GM23338 (cell line): ENCODE measurements at regions not wholly inside any gene's neighbourhood (a gene's known extent, or its start where the extent isn't known, plus 50 kb on each side); places are given as distances from the start of the nearest gene placed in this dataset.

Experiments used
- ATAC-seq: fragments of 200-7000 bp; cut with Tn5 transposase; 3 replicates; pipeline ENCODE4 v1.9.1; 2020
- DNase-seq: peaks from one replicate; pipeline ENCODE4 v3.0.0-alpha.2; 2015; ENCODE audit warnings: low spot score
- H2AFZ ChIP-seq: fragments of 200-600 bp; sonication (generic); 2 replicates; pipeline ENCODE4 v1.8.0; 2016; ENCODE audit warnings: antibody characterized with exemption, mild to moderate bottlenecking, moderate library complexity
- H3F3A ChIP-seq: fragments of 200-600 bp; sonication (generic); replicated peaks from 2 replicates; pipeline ENCODE4 v1.8.0; 2017; ENCODE audit warnings: antibody characterized with exemption, mixed run types, low read depth
- H3K27ac ChIP-seq: fragments of 200-600 bp; sonication (generic); 2 replicates; pipeline ENCODE4 v1.6.1; 2016; ENCODE audit warnings: low read depth
- H3K27me3 ChIP-seq: fragments of 200-600 bp; sonication (generic); 2 replicates; pipeline ENCODE4 v1.8.0; 2016; ENCODE audit warnings: mild to moderate bottlenecking, mixed run types, moderate library complexity; ENCODE audit not compliant: insufficient read depth
- H3K36me3 ChIP-seq: fragments of 200-600 bp; sonication (generic); 2 replicates; pipeline ENCODE4 v1.8.0; 2016; ENCODE audit warnings: mild to moderate bottlenecking; ENCODE audit not compliant: insufficient read depth
- H3K4me1 ChIP-seq: fragments of 200-600 bp; sonication (generic); 2 replicates; pipeline ENCODE4 v1.8.0; 2016; ENCODE audit warnings: mild to moderate bottlenecking, moderate library complexity; ENCODE audit not compliant: insufficient read depth
- H3K4me2 ChIP-seq: fragments of 200-600 bp; sonication (generic); 2 replicates; pipeline ENCODE4 v1.7.1; 2017; ENCODE audit warnings: mixed run types
- H3K4me3 ChIP-seq: fragments of 200-600 bp; sonication (generic); 2 replicates; pipeline ENCODE4 v1.6.1; 2016; ENCODE audit warnings: mixed run types
- H3K79me2 ChIP-seq: fragments of 200-600 bp; sonication (generic); replicated peaks from 2 replicates; pipeline ENCODE4 v1.8.0; 2017; ENCODE audit warnings: mild to moderate bottlenecking; ENCODE audit not compliant: insufficient read depth
- H3K9me2 ChIP-seq: fragments of 200-600 bp; sonication (generic); 2 replicates; pipeline ENCODE4 v1.8.0; 2017; ENCODE audit not compliant: insufficient read depth
- H4K20me1 ChIP-seq: fragments of 200-600 bp; sonication (generic); replicated peaks from 2 replicates; pipeline ENCODE4 v1.8.0; 2017; ENCODE audit warnings: mild to moderate bottlenecking; ENCODE audit not compliant: insufficient read depth
- H3K27ac Mint-ChIP-seq: 2 replicates; pipeline ENCODE4 v1.8.0; 2020; ENCODE audit warnings: inconsistent platforms, mild to moderate bottlenecking, moderate library complexity, mixed read lengths
- H3K27me3 Mint-ChIP-seq: 3 replicates; pipeline ENCODE4 v1.8.0; 2022; ENCODE audit warnings: low read depth, mild to moderate bottlenecking, moderate library complexity, mixed read lengths, inconsistent platforms; ENCODE audit not compliant: insufficient read depth, poor library complexity
- H3K36me3 Mint-ChIP-seq: 3 replicates; pipeline ENCODE4 v1.8.0; 2021; ENCODE audit warnings: low read depth, mild to moderate bottlenecking, inconsistent platforms, moderate library complexity, mixed read lengths
- H3K4me1 Mint-ChIP-seq: 3 replicates; pipeline ENCODE4 v1.8.0; 2020; ENCODE audit warnings: mild to moderate bottlenecking, inconsistent platforms, mixed read lengths
- H3K4me3 Mint-ChIP-seq: 3 replicates; pipeline ENCODE4 v1.8.0; 2021; ENCODE audit warnings: moderate library complexity, mild to moderate bottlenecking, inconsistent platforms, mixed read lengths
- H3K9me3 Mint-ChIP-seq: 3 replicates; pipeline ENCODE4 v1.8.0; 2020; ENCODE audit warnings: moderate library complexity, mild to moderate bottlenecking, inconsistent platforms, mixed read lengths
- EZH2 ChIP-seq: fragments of 200-600 bp; sonication (generic); IDR thresholded peaks from one replicate; pipeline ENCODE4 v1.8.0; 2017; ENCODE audit warnings: antibody characterized with exemption, mild to moderate bottlenecking, low read depth; ENCODE audit not compliant: unreplicated experiment
- EZH2phosphoT487 ChIP-seq: fragments of 200-600 bp; sonication (generic); IDR thresholded peaks from one replicate; pipeline ENCODE4 v1.8.1; 2018; ENCODE audit warnings: antibody characterized with exemption; ENCODE audit not compliant: unreplicated experiment
- JUNB ChIP-seq: IDR thresholded peaks from one replicate; pipeline ENCODE4 v1.6.1; 2016; ENCODE audit warnings: antibody characterized with exemption; ENCODE audit not compliant: unreplicated experiment
- NANOG ChIP-seq: IDR thresholded peaks from 2 replicates; pipeline ENCODE4 v1.6.1; 2016; ENCODE audit warnings: antibody characterized with exemption, borderline replicate concordance
- POLR2AphosphoS5 ChIP-seq: IDR thresholded peaks from 2 replicates; pipeline ENCODE4 v1.6.1; 2016; ENCODE audit warnings: antibody characterized with exemption, low read depth
- REST ChIP-seq: IDR thresholded peaks from one replicate; pipeline ENCODE4 v1.6.1; 2018; ENCODE audit warnings: antibody characterized with exemption; ENCODE audit not compliant: unreplicated experiment
- ZNF114 ChIP-seq: fragments of 250-450 bp; sonication (Bioruptor Pico); IDR thresholded peaks from 2 replicates; pipeline ENCODE4 v1.5.0; 2020; ENCODE audit warnings: mild to moderate bottlenecking, moderate library complexity
- ZNF331 ChIP-seq: fragments of 250-450 bp; sonication (Bioruptor Pico); IDR thresholded peaks from 2 replicates; pipeline ENCODE4 v1.5.0; 2020; ENCODE audit warnings: low read depth, mild to moderate bottlenecking, moderate library complexity
- ZNF462 ChIP-seq: fragments of 250-450 bp; sonication (Bioruptor Pico); IDR thresholded peaks from 2 replicates; pipeline ENCODE4 v1.5.0; 2020; ENCODE audit warnings: mild to moderate bottlenecking, moderate library complexity
- TF ChIP-seq, protein P1 (sequence below): IDR thresholded peaks from 2 replicates; pipeline ENCODE4 v1.6.1; 2016; ENCODE audit warnings: antibody characterized with exemption
- TF ChIP-seq, protein P2 (sequence below), 2 experiments: fragments of 200-600 bp in 1 of 2; sonication (generic) in 1 of 2; conservative IDR thresholded peaks; 2 replicates each; pipeline versions ENCODE4 v1.5.1 to v1.6.1; 2016 to 2017; ENCODE audit warnings: antibody characterized with exemption in 2 of 2, low read depth in 2 of 2, mild to moderate bottlenecking in 2 of 2, moderate library complexity in 1 of 2

- TF ChIP-seq REST = no peak
- no peak for TF ChIP-seq POLR2AphosphoS5
- TF ChIP-seq ZNF331 (CRISPR knock-in tag) = no peak
- no peak for TF ChIP-seq NANOG
- TF ChIP-seq EZH2 = no peak
- no peak for TF ChIP-seq ZNF114 (CRISPR knock-in tag)
- TF ChIP-seq, protein P1, sequence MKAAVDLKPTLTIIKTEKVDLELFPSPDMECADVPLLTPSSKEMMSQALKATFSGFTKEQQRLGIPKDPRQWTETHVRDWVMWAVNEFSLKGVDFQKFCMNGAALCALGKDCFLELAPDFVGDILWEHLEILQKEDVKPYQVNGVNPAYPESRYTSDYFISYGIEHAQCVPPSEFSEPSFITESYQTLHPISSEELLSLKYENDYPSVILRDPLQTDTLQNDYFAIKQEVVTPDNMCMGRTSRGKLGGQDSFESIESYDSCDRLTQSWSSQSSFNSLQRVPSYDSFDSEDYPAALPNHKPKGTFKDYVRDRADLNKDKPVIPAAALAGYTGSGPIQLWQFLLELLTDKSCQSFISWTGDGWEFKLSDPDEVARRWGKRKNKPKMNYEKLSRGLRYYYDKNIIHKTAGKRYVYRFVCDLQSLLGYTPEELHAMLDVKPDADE = no peak
- TF ChIP-seq EZH2phosphoT487 = no peak
- TF ChIP-seq JUNB = no peak
These were observed 161.9 kb upstream of the PDE3A start (continued) for GRCh38 chr12:20206410-20206809.

- Histone ChIP-seq H3F3A (no peaks in the 10 kb centered on the region), H3K4me3 (no peak overlapping the region), H4K20me1 (no peaks in the 10 kb centered on the region), H3K4me2 (no peak overlapping the region), H3K27ac (no peak overlapping the region), H3K79me2 (no peaks in the 10 kb centered on the region), H2AFZ (no peak overlapping the region), H3K27me3 (no peaks in the 10 kb centered on the region), H3K9me2 (no peaks in the 10 kb centered on the region), H3K4me1 (peaks cover 18% of the 10 kb centered on the region; the same call in 1 of the 2 replicates), H3K36me3 (no peaks in the 10 kb centered on the region)
- Mint-ChIP-seq H3K36me3 (no peaks in the 10 kb centered on the region), H3K9me3 (no peaks in the 10 kb centered on the region), H3K27me3 (peaks cover 3% of the 10 kb centered on the region), H3K4me3 (no peak overlapping the region), H3K27ac (no peak overlapping the region), H3K4me1 (peaks cover 14% of the 10 kb centered on the region; the same call in 2 of the 3 replicates)
- ATAC-seq = no peak
- DNase-seq = no peak
- TF ChIP-seq, protein P2, sequence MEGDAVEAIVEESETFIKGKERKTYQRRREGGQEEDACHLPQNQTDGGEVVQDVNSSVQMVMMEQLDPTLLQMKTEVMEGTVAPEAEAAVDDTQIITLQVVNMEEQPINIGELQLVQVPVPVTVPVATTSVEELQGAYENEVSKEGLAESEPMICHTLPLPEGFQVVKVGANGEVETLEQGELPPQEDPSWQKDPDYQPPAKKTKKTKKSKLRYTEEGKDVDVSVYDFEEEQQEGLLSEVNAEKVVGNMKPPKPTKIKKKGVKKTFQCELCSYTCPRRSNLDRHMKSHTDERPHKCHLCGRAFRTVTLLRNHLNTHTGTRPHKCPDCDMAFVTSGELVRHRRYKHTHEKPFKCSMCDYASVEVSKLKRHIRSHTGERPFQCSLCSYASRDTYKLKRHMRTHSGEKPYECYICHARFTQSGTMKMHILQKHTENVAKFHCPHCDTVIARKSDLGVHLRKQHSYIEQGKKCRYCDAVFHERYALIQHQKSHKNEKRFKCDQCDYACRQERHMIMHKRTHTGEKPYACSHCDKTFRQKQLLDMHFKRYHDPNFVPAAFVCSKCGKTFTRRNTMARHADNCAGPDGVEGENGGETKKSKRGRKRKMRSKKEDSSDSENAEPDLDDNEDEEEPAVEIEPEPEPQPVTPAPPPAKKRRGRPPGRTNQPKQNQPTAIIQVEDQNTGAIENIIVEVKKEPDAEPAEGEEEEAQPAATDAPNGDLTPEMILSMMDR (conservative IDR thresholded peaks at IDR 0.05; ENCODE audit: low read depth in 2 of 2) = no peak
- TF ChIP-seq NANOG (no peak), EZH2phosphoT487 (no peak), POLR2AphosphoS5 (no peak), ZNF462 (CRISPR knock-in tag) (no peak), JUNB (no peak), EZH2 (no peak)
These were observed 157.6 kb upstream of the PDE3A start for GRCh38 chr12:20210621-20211215.
